ENCODE measurements at regions not wholly inside any gene's neighbourhood (a gene's known extent, or its start where the extent isn't known, plus 50 kb on each side); places are given as distances from the start of the nearest gene placed in this dataset.

DNA sequence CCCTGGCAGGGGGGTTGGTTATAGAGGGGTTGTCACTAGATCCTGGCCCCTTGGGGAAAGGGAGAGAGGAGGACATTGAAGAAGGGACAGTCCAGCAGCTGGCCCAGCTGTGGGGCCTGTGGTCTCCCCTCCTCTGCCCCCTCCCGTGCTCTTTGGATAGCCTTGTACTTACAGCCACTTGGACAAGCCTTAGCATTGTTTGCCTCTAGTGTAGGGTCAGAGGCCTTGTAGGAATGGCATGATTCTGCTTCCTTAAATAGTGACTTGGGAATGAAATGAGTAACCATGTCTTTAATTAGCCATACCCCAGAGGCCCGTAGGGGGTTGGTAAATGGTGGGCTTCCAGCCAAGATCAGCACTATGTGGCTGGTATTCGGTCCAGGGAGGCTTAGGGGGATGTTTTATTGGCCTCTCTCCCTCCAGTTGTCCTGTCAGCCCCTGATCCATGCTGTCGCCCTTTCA, 230.6 kb downstream of the PTTG2 start:
- TF ChIP-seq, protein P1, sequence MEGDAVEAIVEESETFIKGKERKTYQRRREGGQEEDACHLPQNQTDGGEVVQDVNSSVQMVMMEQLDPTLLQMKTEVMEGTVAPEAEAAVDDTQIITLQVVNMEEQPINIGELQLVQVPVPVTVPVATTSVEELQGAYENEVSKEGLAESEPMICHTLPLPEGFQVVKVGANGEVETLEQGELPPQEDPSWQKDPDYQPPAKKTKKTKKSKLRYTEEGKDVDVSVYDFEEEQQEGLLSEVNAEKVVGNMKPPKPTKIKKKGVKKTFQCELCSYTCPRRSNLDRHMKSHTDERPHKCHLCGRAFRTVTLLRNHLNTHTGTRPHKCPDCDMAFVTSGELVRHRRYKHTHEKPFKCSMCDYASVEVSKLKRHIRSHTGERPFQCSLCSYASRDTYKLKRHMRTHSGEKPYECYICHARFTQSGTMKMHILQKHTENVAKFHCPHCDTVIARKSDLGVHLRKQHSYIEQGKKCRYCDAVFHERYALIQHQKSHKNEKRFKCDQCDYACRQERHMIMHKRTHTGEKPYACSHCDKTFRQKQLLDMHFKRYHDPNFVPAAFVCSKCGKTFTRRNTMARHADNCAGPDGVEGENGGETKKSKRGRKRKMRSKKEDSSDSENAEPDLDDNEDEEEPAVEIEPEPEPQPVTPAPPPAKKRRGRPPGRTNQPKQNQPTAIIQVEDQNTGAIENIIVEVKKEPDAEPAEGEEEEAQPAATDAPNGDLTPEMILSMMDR (IDR thresholded peaks at IDR 0.05; ENCODE audit: poor library complexity, severe bottlenecking) = no peak
- TF ChIP-seq EZH2 (IDR thresholded peaks at IDR 0.05; ENCODE audit: borderline replicate concordance, insufficient read depth, low read length, poor library complexity, severe bottlenecking) (no peak), POLR2AphosphoS5 (IDR thresholded peaks at IDR 0.05) (no peak), SMC3 (conservative IDR thresholded peaks at IDR 0.05; ENCODE audit: poor library complexity) (no peak), EP300 (conservative IDR thresholded peaks at IDR 0.05; ENCODE audit: poor library complexity, severe bottlenecking) (no peak), TAF1 (IDR thresholded peaks at IDR 0.05; ENCODE audit: low read depth) (no peak), MXI1 (conservative IDR thresholded peaks at IDR 0.05; ENCODE audit: poor library complexity, severe bottlenecking) (no peak)
- TF ChIP-seq, protein P2, sequence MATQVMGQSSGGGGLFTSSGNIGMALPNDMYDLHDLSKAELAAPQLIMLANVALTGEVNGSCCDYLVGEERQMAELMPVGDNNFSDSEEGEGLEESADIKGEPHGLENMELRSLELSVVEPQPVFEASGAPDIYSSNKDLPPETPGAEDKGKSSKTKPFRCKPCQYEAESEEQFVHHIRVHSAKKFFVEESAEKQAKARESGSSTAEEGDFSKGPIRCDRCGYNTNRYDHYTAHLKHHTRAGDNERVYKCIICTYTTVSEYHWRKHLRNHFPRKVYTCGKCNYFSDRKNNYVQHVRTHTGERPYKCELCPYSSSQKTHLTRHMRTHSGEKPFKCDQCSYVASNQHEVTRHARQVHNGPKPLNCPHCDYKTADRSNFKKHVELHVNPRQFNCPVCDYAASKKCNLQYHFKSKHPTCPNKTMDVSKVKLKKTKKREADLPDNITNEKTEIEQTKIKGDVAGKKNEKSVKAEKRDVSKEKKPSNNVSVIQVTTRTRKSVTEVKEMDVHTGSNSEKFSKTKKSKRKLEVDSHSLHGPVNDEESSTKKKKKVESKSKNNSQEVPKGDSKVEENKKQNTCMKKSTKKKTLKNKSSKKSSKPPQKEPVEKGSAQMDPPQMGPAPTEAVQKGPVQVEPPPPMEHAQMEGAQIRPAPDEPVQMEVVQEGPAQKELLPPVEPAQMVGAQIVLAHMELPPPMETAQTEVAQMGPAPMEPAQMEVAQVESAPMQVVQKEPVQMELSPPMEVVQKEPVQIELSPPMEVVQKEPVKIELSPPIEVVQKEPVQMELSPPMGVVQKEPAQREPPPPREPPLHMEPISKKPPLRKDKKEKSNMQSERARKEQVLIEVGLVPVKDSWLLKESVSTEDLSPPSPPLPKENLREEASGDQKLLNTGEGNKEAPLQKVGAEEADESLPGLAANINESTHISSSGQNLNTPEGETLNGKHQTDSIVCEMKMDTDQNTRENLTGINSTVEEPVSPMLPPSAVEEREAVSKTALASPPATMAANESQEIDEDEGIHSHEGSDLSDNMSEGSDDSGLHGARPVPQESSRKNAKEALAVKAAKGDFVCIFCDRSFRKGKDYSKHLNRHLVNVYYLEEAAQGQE (IDR thresholded peaks at IDR 0.05; ENCODE audit: borderline replicate concordance) = no peak
